ENCODE measurements at regions not wholly inside any gene's neighbourhood (a gene's known extent, or its start where the extent isn't known, plus 50 kb on each side); places are given as distances from the start of the nearest gene placed in this dataset.
A peak's percentile ranks its signal among the peaks of the same experiment; 100 is the strongest.

GRCh38 chr2:164389411-164389810, 231.9 kb downstream of the GRB14 start:
- Histone ChIP-seq H3K79me2 (ENCODE audit: insufficient read depth, low read length) (no peaks in the 10 kb centered on the region), H3K4me3 (replicated peaks in 1 of 2; ENCODE audit: low read depth in 1 of 2, low read length in 2 of 2) (no peak overlapping the region), H3K9me3 (ENCODE audit: control insufficient read depth in 1 of 2, insufficient read depth in 1 of 2, low read depth in 1 of 2, low read length in 2 of 2) (no peaks in the 10 kb centered on the region), H3K9ac (ENCODE audit: low read length) (no peak overlapping the region), H3K4me1 (ENCODE audit: control insufficient read depth in 1 of 2, insufficient read depth in 2 of 2, low read length in 2 of 2) (no peaks in the 10 kb centered on the region), H3K27ac (ENCODE audit: low read depth, low read length) (no peak overlapping the region), H3K4me2 (ENCODE audit: low read length) (no peak overlapping the region), H2AFZ (ENCODE audit: low read depth, low read length, poor library complexity, severe bottlenecking) (no peak overlapping the region), H4K20me1 (ENCODE audit: insufficient read depth) (no peaks in the 10 kb centered on the region), H3K36me3 (ENCODE audit: control insufficient read depth in 1 of 2, insufficient read depth in 2 of 2, low read length in 2 of 2) (no peaks in the 10 kb centered on the region), H3K27me3 (ENCODE audit: insufficient read depth, low read length) (peaks cover 19% of the 10 kb centered on the region), H3K9me2 (ENCODE audit: insufficient read depth) (no peaks in the 10 kb centered on the region)
- no peak for TF ChIP-seq CEBPB (IDR thresholded peaks at IDR 0.05; ENCODE audit: low read depth)
- no peak for TF ChIP-seq POLR2A (IDR thresholded peaks at IDR 0.05; ENCODE audit: borderline replicate concordance, extremely low read depth, insufficient read depth, insufficient read length)
- no peak for TF ChIP-seq TCF7L2 (IDR thresholded peaks at IDR 0.05; ENCODE audit: borderline replicate concordance, extremely low read depth, insufficient read depth, insufficient read length)
- no peak for TF ChIP-seq CBX3 (IDR thresholded peaks at IDR 0.05; ENCODE audit: low read depth)
- TF ChIP-seq ZNF274 (IDR thresholded peaks at IDR 0.05; ENCODE audit: low read depth, low read length), result no peak
- no peak for TF ChIP-seq ELF1 (IDR thresholded peaks at IDR 0.05; ENCODE audit: borderline replicate concordance, low read depth)
- no peak for TF ChIP-seq ATF3 (IDR thresholded peaks at IDR 0.05)
- TF ChIP-seq RAD21 (IDR thresholded peaks at IDR 0.05; ENCODE audit: low read depth), result no peak
- no peak for TF ChIP-seq FOSL1 (IDR thresholded peaks at IDR 0.05; ENCODE audit: low read depth)
- intact Hi-C loops (cut with micrococcal nuclease), result no loop called here
- no TSS peak for BruUV-seq (replicated peaks)
- ChIA-PET POLR2A (no interaction called here), CTCF (interaction anchor here (0.7 kb wide), 1 partner anchor 41 kb away, joined by 3 read pairs; no protein-coding TSS in a partner anchor), RAD21 (ENCODE audit: low non-redundant PET in 1 of 2, low total read pairs in 2 of 2, uncharacterized antibody in 2 of 2, unreplicated experiment in 2 of 2) (no interaction called here)
- no peak for DNase-seq (ENCODE audit: low read depth, low spot score)
- no peak for ATAC-seq

- H3K4me3 ChIP-seq (replicated peaks in 1 of 2; ENCODE audit: low read depth in 1 of 2, low read length in 2 of 2), result no peak overlapping the region
- ChIA-PET RAD21 (ENCODE audit: low non-redundant PET in 1 of 2, low total read pairs in 2 of 2, uncharacterized antibody in 2 of 2, unreplicated experiment in 2 of 2) (no interaction called here), POLR2A (interaction anchor here (1.2 kb wide), 1 partner anchor 11 kb away, joined by 3 read pairs; no protein-coding TSS in a partner anchor), CTCF (no interaction called here)
- BruUV-seq (replicated peaks), result no TSS peak
- no peaks in the 10 kb centered on the region for H3K4me1 ChIP-seq (ENCODE audit: control insufficient read depth in 1 of 2, insufficient read depth in 2 of 2, low read length in 2 of 2)
- DNase-seq (ENCODE audit: low read depth, low spot score) (no peak), ATAC-seq (peak; percentile 30; the same call in 1 of the 2 replicates)
- intact Hi-C loops (cut with micrococcal nuclease), result no loop called here
- TF ChIP-seq ZNF274 (IDR thresholded peaks at IDR 0.05; ENCODE audit: low read depth, low read length), result no peak
- no peak for TF ChIP-seq MAX (IDR thresholded peaks at IDR 0.05)
- no peak for TF ChIP-seq ATF3 (IDR thresholded peaks at IDR 0.05)
- no peak for TF ChIP-seq CBX3 (IDR thresholded peaks at IDR 0.05; ENCODE audit: low read depth)
- no peak for TF ChIP-seq EZH2phosphoT487 (IDR thresholded peaks at IDR 0.05; ENCODE audit: borderline replicate concordance)
- no peak for TF ChIP-seq SP1 (IDR thresholded peaks at IDR 0.05; ENCODE audit: low read depth)
- no peak for TF ChIP-seq SRF (IDR thresholded peaks at IDR 0.05; ENCODE audit: low read depth)
- H2AFZ ChIP-seq (ENCODE audit: low read depth, low read length, poor library complexity, severe bottlenecking), result no peak overlapping the region
- no peaks in the 10 kb centered on the region for H3K36me3 ChIP-seq (ENCODE audit: control insufficient read depth in 1 of 2, insufficient read depth in 2 of 2, low read length in 2 of 2)
- H4K20me1 ChIP-seq (ENCODE audit: insufficient read depth), result no peaks in the 10 kb centered on the region
- H3K27me3 ChIP-seq (ENCODE audit: insufficient read depth, low read length), result peaks cover 19% of the 10 kb centered on the region
- H3K79me2 ChIP-seq (ENCODE audit: insufficient read depth, low read length), result no peaks in the 10 kb centered on the region
- H3K9me3 ChIP-seq (ENCODE audit: control insufficient read depth in 1 of 2, insufficient read depth in 1 of 2, low read depth in 1 of 2, low read length in 2 of 2), result no peaks in the 10 kb centered on the region
- H3K27ac ChIP-seq (ENCODE audit: low read depth, low read length), result no peak overlapping the region
- no peak overlapping the region for H3K9ac ChIP-seq (ENCODE audit: low read length)
- no peaks in the 10 kb centered on the region for H3K9me2 ChIP-seq (ENCODE audit: insufficient read depth)
- H3K4me2 ChIP-seq (ENCODE audit: low read length), result no peak overlapping the region
Observed at GRCh38 chr2:164388511-164388910, 232.8 kb downstream of the GRB14 start.
